Stimulated activated naive CD8-positive, alpha-beta T cell treated with anti-CD3 and anti-CD28 coated beads, Interleukin-15, Interleukin-2, amounts not matched to agents 100 ng/mL and 50 ng/mL, for 24 hours (primary cell): ENCODE measurements at regions not wholly inside any gene's neighbourhood (a gene's known extent, or its start where the extent isn't known, plus 50 kb on each side); places are given as distances from the start of the nearest gene placed in this dataset.

Source experiments
- H3K27ac Mint-ChIP-seq: one replicate; pipeline ENCODE4 v1.8.0; 2021; ENCODE audit warnings: mild to moderate bottlenecking, mixed read lengths
- H3K27me3 Mint-ChIP-seq: one replicate; pipeline ENCODE4 v1.8.0; 2021; ENCODE audit warnings: mixed read lengths
- H3K36me3 Mint-ChIP-seq: one replicate; pipeline ENCODE4 v1.8.0; 2021; ENCODE audit warnings: low read depth, mixed read lengths
- H3K4me1 Mint-ChIP-seq: one replicate; pipeline ENCODE4 v1.8.0; 2021; ENCODE audit warnings: low read depth, mixed read lengths
- H3K4me3 Mint-ChIP-seq: one replicate; pipeline ENCODE4 v1.8.0; 2021; ENCODE audit warnings: mild to moderate bottlenecking, mixed read lengths
- H3K9me3 Mint-ChIP-seq: one replicate; pipeline ENCODE4 v1.8.0; 2021; ENCODE audit warnings: mixed read lengths

DNA sequence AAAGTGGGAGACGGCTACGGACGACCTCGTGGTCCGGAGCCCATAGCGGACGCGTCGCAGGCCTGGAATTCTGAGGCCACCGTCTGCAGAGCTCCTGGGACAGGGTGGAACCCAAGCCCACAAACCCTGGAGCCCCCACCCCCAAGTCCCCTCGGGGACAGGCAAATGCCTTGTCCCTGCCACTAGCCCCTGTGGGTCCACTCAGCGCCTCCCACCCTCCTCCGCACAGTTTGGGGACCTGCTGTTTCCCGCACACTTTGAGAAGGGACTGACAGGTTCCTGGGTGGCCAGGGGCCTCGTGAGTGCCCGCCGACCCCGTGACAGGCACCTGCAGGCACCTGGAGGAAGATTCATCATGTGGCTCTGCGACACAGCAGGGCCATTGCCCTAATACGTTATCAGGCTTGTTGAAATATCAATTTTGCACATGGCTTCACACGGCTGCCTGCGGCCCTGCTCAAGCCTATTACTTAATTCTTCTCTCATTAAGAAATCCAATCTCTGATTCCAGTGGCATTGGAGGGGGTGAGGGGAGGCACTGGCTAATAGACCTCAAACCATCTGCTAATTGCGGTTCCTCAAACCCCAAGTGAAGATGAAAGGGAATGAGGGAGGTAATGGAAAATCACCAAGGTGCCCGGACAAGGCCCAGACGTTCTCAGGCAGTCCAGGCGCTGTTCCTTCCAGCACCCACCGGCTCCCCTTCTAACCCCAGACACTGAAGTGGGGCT is 672.5 kb downstream of the BRD1 start:
- no peak overlapping the region for H3K4me3 Mint-ChIP-seq
- H3K27me3 Mint-ChIP-seq, result no peaks in the 10 kb centered on the region
- H3K36me3 Mint-ChIP-seq, result no peaks in the 10 kb centered on the region
- H3K4me1 Mint-ChIP-seq, result no peaks in the 10 kb centered on the region
- no peaks in the 10 kb centered on the region for H3K9me3 Mint-ChIP-seq
- no peak overlapping the region for H3K27ac Mint-ChIP-seq

DNA sequence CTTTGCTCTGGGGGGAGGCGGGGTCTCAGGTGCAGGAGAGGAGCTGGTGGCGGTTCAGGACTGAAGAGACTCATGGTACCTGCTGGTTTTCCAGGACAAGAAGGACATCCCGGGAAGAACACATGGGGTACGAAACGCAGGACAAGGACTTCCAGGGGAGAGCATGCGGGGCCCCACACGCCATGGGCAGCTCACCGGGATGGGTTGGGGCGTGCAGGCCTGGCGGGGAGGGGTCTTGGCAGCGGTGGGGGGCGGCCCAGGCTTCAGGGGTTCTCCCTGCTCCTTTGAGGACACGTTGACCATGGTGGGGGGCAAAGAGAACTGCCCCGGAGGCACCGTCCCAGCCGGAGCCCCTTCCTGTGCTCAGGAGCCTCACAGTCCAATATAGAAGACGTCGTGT is 673.2 kb downstream of the BRD1 start:
- Mint-ChIP-seq H3K4me1 (no peaks in the 10 kb centered on the region), H3K27me3 (no peaks in the 10 kb centered on the region), H3K27ac (no peak overlapping the region), H3K9me3 (no peaks in the 10 kb centered on the region), H3K36me3 (no peaks in the 10 kb centered on the region), H3K4me3 (no peak overlapping the region)

DNA sequence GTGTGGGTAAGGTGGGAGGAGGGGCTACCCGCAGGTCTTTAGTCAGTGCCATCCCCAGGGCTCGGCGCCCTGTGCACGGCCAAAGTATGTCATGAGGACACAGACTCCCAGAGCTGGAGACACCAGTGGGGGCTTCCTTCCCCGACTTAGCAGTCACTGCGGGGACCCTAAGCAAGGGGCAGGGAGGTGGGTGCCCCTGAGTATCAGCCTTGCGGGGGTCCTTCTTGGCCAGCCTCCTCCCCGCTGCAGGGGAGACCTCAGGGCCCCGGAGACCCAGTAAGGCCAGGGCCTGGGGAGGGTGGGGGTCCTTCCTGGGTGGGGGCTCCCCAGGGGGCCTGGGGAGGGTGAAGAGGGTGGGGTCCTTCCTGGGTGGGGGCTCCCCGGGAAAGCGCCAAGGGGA is 673.8 kb downstream of the BRD1 start:
- Mint-ChIP-seq H3K9me3 (no peaks in the 10 kb centered on the region), H3K4me1 (no peaks in the 10 kb centered on the region), H3K27me3 (no peaks in the 10 kb centered on the region), H3K4me3 (no peak overlapping the region), H3K27ac (no peak overlapping the region), H3K36me3 (no peaks in the 10 kb centered on the region)

DNA sequence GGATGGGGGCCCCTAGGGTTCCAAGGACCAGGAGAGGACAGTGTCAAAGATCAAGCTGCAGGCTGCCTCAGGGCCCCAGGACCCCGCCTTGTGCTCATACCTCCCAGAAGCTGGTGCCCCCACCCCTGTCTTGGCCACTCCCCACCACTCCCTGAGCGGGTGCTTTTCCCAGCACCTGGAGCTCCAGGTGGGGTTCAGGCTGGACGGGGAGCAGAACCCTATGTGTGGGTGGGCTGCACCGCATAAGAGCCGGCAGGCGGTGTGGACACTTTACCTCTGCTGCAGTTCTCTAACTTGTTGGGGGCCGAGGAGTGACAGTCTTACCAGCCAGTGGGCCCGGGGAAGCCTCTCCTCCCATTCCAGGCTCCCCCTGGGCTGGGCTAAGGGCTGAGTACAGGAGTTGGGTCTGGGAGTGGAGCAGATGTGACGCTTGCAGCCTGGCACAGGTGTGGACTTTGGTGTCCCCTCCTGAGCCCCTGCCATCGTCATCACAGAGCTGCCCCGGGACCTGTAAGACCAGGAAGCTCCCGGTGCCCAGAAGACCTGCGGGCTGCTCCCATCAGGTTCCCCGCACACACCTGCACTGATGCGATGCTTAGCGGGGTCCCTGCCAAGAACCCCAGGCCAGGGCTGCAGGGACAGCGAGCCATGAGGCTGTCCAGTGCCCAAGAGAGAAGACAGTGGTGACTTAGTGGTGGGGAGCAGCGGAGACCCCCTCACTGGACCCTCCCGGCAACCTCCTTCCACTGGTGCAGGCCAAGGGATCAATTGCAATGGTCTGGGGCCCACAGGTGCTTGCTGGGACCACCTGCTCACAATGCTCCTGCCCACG is 674.5 kb downstream of the BRD1 start:
- H3K4me3 Mint-ChIP-seq, result no peak overlapping the region
- no peak overlapping the region for H3K27ac Mint-ChIP-seq
- no peaks in the 10 kb centered on the region for H3K4me1 Mint-ChIP-seq
- no peaks in the 10 kb centered on the region for H3K27me3 Mint-ChIP-seq
- H3K9me3 Mint-ChIP-seq, result no peaks in the 10 kb centered on the region
- H3K36me3 Mint-ChIP-seq, result no peaks in the 10 kb centered on the region

GRCh38 chr22:49152127-49152938 is 675.3 kb downstream of the BRD1 start:
- H3K36me3 Mint-ChIP-seq, result no peaks in the 10 kb centered on the region
- H3K4me1 Mint-ChIP-seq, result no peaks in the 10 kb centered on the region
- no peak overlapping the region for H3K4me3 Mint-ChIP-seq
- no peak overlapping the region for H3K27ac Mint-ChIP-seq
- no peaks in the 10 kb centered on the region for H3K9me3 Mint-ChIP-seq
- H3K27me3 Mint-ChIP-seq, result no peaks in the 10 kb centered on the region

GRCh38 chr22:49151256-49152126 is 676.2 kb downstream of the BRD1 start:
- H3K4me3 Mint-ChIP-seq, result no peak overlapping the region
- H3K27ac Mint-ChIP-seq, result no peak overlapping the region
- H3K4me1 Mint-ChIP-seq, result no peaks in the 10 kb centered on the region
- no peaks in the 10 kb centered on the region for H3K36me3 Mint-ChIP-seq
- no peaks in the 10 kb centered on the region for H3K9me3 Mint-ChIP-seq
- no peaks in the 10 kb centered on the region for H3K27me3 Mint-ChIP-seq

DNA sequence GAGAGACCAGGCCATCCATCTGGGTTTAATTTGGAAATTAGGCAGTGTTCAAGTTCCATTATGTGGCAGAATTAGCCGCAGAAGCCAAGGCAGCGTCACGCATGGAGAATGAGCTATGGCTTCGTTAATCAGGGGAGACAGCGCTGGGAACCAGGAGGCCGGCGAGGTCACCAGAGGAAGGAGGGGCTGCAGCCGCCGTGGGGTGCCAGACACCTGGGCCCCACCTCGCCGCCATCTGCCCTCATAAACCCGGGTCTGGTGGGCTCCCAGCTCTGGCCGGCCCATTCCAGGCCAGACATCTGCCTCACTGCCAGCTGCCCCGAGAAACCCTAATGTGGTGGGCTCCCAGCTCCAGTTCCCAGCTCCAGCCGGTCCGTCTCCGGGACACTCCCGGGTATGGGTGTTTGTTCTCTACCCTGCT is 676.9 kb downstream of the BRD1 start:
- Mint-ChIP-seq H3K4me1 (no peaks in the 10 kb centered on the region), H3K36me3 (no peaks in the 10 kb centered on the region)

GRCh38 chr22:49149721-49150608 is 677.7 kb downstream of the BRD1 start:
- Mint-ChIP-seq H3K36me3 (no peaks in the 10 kb centered on the region), H3K9me3 (no peaks in the 10 kb centered on the region), H3K27ac (no peak overlapping the region), H3K27me3 (no peaks in the 10 kb centered on the region), H3K4me1 (no peaks in the 10 kb centered on the region), H3K4me3 (no peak overlapping the region)

More for the DNA sequence above, 676.9 kb downstream of the BRD1 start:
- Mint-ChIP-seq H3K27me3 (no peaks in the 10 kb centered on the region), H3K27ac (no peak overlapping the region), H3K4me3 (no peak overlapping the region), H3K9me3 (no peaks in the 10 kb centered on the region)

DNA sequence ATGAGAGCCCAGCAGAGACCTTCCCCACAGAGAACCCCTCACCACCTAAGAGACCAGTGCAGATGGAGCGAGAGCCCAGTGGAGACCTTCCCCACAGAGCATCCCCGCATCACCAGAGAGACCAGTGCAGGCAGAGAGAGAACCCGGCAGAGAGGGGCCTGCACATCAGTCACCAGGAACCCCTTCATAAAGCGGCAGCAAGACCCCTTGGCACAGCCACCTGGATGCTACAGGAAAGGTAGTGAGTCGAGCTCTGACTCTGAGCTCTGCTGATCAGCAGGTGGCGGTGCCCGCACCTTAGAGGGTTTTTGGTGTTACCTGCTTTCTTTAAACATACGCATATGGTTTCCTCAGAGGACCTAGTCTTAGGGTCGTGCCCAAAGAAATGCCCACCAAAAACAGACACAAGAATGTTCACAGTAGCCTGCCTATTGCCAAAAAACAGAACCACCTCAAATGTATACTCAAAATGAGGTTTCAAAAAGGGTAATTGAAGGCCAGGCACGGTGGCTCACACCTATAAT is 678.7 kb downstream of the BRD1 start:
- no peaks in the 10 kb centered on the region for H3K9me3 Mint-ChIP-seq
- no peak overlapping the region for H3K4me3 Mint-ChIP-seq
- no peak overlapping the region for H3K27ac Mint-ChIP-seq
- no peaks in the 10 kb centered on the region for H3K27me3 Mint-ChIP-seq
- H3K4me1 Mint-ChIP-seq, result no peaks in the 10 kb centered on the region
- H3K36me3 Mint-ChIP-seq, result no peaks in the 10 kb centered on the region

DNA sequence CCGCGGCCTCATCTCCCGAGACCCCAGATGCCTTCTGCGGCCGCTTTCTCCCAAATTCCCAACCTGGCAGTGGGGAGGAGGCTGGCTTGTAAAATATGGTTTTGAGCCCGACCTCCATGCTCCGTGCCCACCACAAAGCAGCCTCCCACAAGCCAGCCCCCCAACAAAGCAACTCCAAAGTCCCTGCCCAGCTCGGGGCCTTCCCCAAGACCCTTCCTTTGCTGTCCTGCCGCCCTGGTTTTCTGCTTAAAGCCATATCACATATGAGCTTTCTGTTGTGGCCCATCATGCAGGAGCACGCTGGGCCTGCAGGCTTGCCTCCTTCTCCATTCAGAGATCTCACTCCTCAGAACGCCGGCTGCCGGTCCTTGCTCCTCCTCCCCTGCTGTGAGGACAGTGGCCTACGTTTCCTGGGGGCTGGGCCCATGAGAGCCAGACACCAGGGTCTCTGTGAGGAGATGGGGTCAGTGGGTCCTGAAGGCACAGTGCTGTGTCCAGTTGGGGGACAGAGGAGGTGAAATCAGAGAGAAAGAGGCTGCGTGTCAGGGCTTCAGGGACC is 680.0 kb downstream of the BRD1 start:
- H3K4me3 Mint-ChIP-seq, result no peak overlapping the region
- no peaks in the 10 kb centered on the region for H3K27me3 Mint-ChIP-seq
- no peaks in the 10 kb centered on the region for H3K36me3 Mint-ChIP-seq
- no peaks in the 10 kb centered on the region for H3K4me1 Mint-ChIP-seq
- no peaks in the 10 kb centered on the region for H3K9me3 Mint-ChIP-seq
- H3K27ac Mint-ChIP-seq, result no peak overlapping the region

DNA sequence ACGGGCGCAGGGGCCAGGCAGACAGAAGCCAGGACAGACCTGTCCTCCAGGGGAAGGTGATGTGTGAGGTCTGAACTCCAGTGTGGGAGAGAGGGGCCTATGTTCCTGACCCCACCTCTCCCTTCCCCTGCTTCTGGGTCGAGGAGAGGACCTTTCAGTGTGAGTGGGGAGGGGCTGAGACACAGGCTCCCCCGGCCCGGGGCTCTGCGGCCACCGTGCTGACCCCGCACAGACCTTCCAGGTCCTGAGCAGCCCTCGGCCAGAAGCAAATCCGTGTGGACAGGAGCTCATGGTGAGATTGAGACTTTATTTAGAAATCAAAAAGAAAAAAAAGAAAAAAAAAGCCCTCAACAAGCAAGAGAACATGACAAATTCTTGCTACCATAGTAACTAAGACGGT is 680.5 kb downstream of the BRD1 start:
- Mint-ChIP-seq H3K9me3 (no peaks in the 10 kb centered on the region), H3K27me3 (peaks cover 2% of the 10 kb centered on the region), H3K4me3 (no peak overlapping the region)

GRCh38 chr22:49146511-49146910 is 681.2 kb downstream of the BRD1 start:
- no peaks in the 10 kb centered on the region for H3K9me3 Mint-ChIP-seq
- H3K36me3 Mint-ChIP-seq, result no peaks in the 10 kb centered on the region
- H3K4me3 Mint-ChIP-seq, result no peak overlapping the region
- peaks cover 7% of the 10 kb centered on the region for H3K27me3 Mint-ChIP-seq
- H3K27ac Mint-ChIP-seq, result no peak overlapping the region
- H3K4me1 Mint-ChIP-seq, result no peaks in the 10 kb centered on the region

More for the DNA sequence above, 680.5 kb downstream of the BRD1 start:
- Mint-ChIP-seq H3K36me3 (no peaks in the 10 kb centered on the region), H3K27ac (no peak overlapping the region), H3K4me1 (no peaks in the 10 kb centered on the region)

- Mint-ChIP-seq H3K4me1 (no peaks in the 10 kb centered on the region), H3K9me3 (no peaks in the 10 kb centered on the region), H3K27me3 (peaks cover 15% of the 10 kb centered on the region), H3K27ac (no peak overlapping the region), H3K4me3 (no peak overlapping the region), H3K36me3 (no peaks in the 10 kb centered on the region)
These were observed 683.9 kb downstream of the BRD1 start for GRCh38 chr22:49143812-49144211.
